ENCODE measurements at regions not wholly inside any gene's neighbourhood (a gene's known extent, or its start where the extent isn't known, plus 50 kb on each side); places are given as distances from the start of the nearest gene placed in this dataset.
A peak's percentile ranks its signal among the peaks of the same experiment; 100 is the strongest.

DNA sequence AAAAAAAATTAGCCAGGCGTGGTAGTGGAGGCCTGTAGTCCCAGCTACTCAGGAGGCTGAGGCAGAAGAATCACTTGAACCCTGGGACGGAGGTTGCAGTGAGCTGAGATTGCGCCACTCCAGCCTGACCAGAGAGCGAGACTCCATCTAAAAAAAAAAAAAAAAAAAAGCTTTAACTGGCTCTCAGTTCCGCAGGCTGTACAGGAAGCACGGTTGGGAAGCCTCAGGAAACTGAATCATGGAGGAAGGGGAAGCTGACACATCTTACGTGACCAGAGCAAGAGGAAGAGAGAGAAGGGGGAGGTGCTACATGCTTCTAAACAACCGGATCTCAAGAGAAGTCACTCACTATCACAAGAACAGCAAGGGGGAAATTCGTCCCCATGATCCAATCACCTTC is 505.6 kb upstream of the SLC8A1 start:
- BruUV-seq (replicated peaks): no TSS peak
- no peak for FAIRE-seq
- RAD21 ChIA-PET (ENCODE audit: unreplicated experiment): no interaction called here

DNA sequence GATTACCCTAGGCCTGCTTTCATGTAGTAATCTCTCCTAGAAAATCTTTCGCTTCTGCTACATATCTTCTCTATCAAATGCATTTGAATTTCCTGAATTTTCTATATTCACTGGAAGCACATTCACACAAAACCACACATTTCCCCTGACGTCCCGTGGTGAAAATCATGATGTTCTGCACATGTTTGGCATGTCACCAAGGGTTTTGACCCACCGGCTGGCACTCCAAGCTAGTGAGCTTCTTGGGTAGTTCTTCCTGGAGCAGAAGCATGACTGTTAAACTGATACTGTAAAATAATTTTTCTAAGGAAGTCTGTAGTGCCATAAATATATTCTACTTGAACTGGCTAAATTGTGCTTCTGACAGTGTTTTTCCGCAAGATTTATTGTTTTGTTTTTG is 510.1 kb upstream of the SLC8A1 start:
- CTCF ChIA-PET: no interaction called here
- intact Hi-C loops (cut with micrococcal nuclease; ENCODE audit: unreplicated experiment) (no loop called here), in situ Hi-C loops (cut with MboI) (no loop called here)
- WGBS (ENCODE audit: insufficient coverage, insufficient replicate concordance, low lambda C conversion rate, missing lambda C conversion rate): under 1% methylated on average over 5 of the region's 5 CpGs
- Histone ChIP-seq H3K4me3 (no peak overlapping the region), H3K4me2 (ENCODE audit: control insufficient read depth, insufficient read depth) (no peak overlapping the region), H3K79me2 (ENCODE audit: control insufficient read depth, insufficient read depth, low read length) (no peaks in the 10 kb centered on the region), H3K27me3 (replicated peaks in 1 of 2; ENCODE audit: control insufficient read depth in 2 of 2, insufficient read depth in 2 of 2, low read length in 1 of 2) (no peaks in the 10 kb centered on the region), H3K27ac (ENCODE audit: control insufficient read depth, insufficient read depth) (no peak overlapping the region), H3K36me3 (ENCODE audit: control insufficient read depth in 2 of 2, insufficient read depth in 2 of 2, low read length in 1 of 2) (no peaks in the 10 kb centered on the region), H3K4me1 (ENCODE audit: control insufficient read depth, insufficient read depth, low read length) (no peaks in the 10 kb centered on the region), H3K9me3 (replicated peaks; ENCODE audit: control insufficient read depth, insufficient read depth, low read length) (no peaks in the 10 kb centered on the region), H3K9ac (ENCODE audit: control insufficient read depth, insufficient read depth, low read length) (no peak overlapping the region), H4K20me1 (ENCODE audit: control insufficient read depth, insufficient read depth) (no peaks in the 10 kb centered on the region), H2AFZ (ENCODE audit: control insufficient read depth, low read depth, low read length) (no peak overlapping the region)
- BruUV-seq (replicated peaks): no TSS peak
- ATAC-seq (no peak), DNase-seq (ENCODE audit: low read depth, low spot score) (no peak), FAIRE-seq (no peak)
- SMC1A ChIA-PET (ENCODE audit: uncharacterized antibody, unreplicated experiment): no interaction called here
- RAD21 ChIA-PET (ENCODE audit: unreplicated experiment): no interaction called here
- POLR2A ChIA-PET: no interaction called here
- TF ChIP-seq IKZF1 (conservative IDR thresholded peaks at IDR 0.05) (no peak), RAD51 (IDR thresholded peaks at IDR 0.05) (no peak)

More for the DNA sequence above, 505.6 kb upstream of the SLC8A1 start:
- Histone ChIP-seq H3K9ac (ENCODE audit: control insufficient read depth, insufficient read depth, low read length) (no peak overlapping the region), H3K79me2 (ENCODE audit: control insufficient read depth, insufficient read depth, low read length) (no peaks in the 10 kb centered on the region), H4K20me1 (ENCODE audit: control insufficient read depth, insufficient read depth) (no peaks in the 10 kb centered on the region), H3K36me3 (ENCODE audit: control insufficient read depth in 2 of 2, insufficient read depth in 2 of 2, low read length in 1 of 2) (no peaks in the 10 kb centered on the region), H3K9me3 (replicated peaks; ENCODE audit: control insufficient read depth, insufficient read depth, low read length) (no peaks in the 10 kb centered on the region), H3K27ac (ENCODE audit: control insufficient read depth, insufficient read depth) (no peak overlapping the region), H3K4me3 (no peak overlapping the region), H3K27me3 (replicated peaks in 1 of 2; ENCODE audit: control insufficient read depth in 2 of 2, insufficient read depth in 2 of 2, low read length in 1 of 2) (no peaks in the 10 kb centered on the region), H2AFZ (ENCODE audit: control insufficient read depth, low read depth, low read length) (no peak overlapping the region), H3K4me1 (ENCODE audit: control insufficient read depth, insufficient read depth, low read length) (no peaks in the 10 kb centered on the region), H3K4me2 (ENCODE audit: control insufficient read depth, insufficient read depth) (no peak overlapping the region)
- in situ Hi-C loops (cut with MboI): no loop called here
- ATAC-seq: no peak
- DNase-seq (ENCODE audit: low read depth, low spot score): no peak
- POLR2A ChIA-PET: no interaction called here
- TF ChIP-seq ATF7 (IDR thresholded peaks at IDR 0.05; ENCODE audit: low read depth) (no peak), ETV6 (conservative IDR thresholded peaks at IDR 0.05 in 1 of 2, IDR thresholded peaks at IDR 0.05 in 1 of 2; ENCODE audit: borderline replicate concordance in 1 of 2, low read depth in 1 of 2) (peak in 1 of 2 experiments; percentile 68; a peak in 2 of 4 replicates)
- intact Hi-C loops (cut with micrococcal nuclease; ENCODE audit: unreplicated experiment): no loop called here
- CTCF ChIA-PET: interaction anchor here (1.5 kb wide), 1 partner anchor 16 kb away, joined by 3 read pairs; no protein-coding TSS in a partner anchor
- 22% methylated on average over 6 of the region's 9 CpGs for WGBS (ENCODE audit: insufficient coverage, insufficient replicate concordance, low lambda C conversion rate, missing lambda C conversion rate)
- SMC1A ChIA-PET (ENCODE audit: uncharacterized antibody, unreplicated experiment): no interaction called here

Measured in GM12878 (cell line).